GM12874 (cell line): ENCODE measurements at regions not wholly inside any gene's neighbourhood (a gene's known extent, or its start where the extent isn't known, plus 50 kb on each side); places are given as distances from the start of the nearest gene placed in this dataset.

Source experiments
- TF ChIP-seq, protein P1 (sequence below): IDR thresholded peaks from 2 replicates; pipeline ENCODE4 v1.5.1; 2011; ENCODE audit warnings: low read depth, mild to moderate bottlenecking, control low read depth, low read length, moderate library complexity; ENCODE audit not compliant: insufficient read depth

DNA sequence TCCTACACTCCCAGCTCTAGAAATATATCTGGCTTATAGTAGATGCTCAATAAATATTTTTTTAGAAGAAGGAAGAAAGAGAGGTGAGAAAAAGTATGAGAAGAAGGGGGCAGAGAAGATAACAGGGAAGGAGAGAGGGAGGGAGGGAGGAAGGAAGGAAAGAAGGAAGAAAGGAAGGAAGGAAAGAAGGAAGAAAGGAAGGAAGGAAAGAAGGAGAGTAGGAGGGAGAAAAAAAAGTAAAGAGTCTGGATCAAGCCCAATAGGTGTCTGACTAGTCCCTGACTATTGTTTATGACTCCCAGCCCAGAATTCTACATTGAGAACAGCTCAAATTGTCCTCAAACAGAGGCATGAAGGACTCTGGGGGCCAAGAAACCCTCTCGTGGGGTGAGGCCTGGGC is 83.9 kb downstream of the THNSL2 start:
- TF ChIP-seq, protein P1, sequence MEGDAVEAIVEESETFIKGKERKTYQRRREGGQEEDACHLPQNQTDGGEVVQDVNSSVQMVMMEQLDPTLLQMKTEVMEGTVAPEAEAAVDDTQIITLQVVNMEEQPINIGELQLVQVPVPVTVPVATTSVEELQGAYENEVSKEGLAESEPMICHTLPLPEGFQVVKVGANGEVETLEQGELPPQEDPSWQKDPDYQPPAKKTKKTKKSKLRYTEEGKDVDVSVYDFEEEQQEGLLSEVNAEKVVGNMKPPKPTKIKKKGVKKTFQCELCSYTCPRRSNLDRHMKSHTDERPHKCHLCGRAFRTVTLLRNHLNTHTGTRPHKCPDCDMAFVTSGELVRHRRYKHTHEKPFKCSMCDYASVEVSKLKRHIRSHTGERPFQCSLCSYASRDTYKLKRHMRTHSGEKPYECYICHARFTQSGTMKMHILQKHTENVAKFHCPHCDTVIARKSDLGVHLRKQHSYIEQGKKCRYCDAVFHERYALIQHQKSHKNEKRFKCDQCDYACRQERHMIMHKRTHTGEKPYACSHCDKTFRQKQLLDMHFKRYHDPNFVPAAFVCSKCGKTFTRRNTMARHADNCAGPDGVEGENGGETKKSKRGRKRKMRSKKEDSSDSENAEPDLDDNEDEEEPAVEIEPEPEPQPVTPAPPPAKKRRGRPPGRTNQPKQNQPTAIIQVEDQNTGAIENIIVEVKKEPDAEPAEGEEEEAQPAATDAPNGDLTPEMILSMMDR, result no peak

DNA sequence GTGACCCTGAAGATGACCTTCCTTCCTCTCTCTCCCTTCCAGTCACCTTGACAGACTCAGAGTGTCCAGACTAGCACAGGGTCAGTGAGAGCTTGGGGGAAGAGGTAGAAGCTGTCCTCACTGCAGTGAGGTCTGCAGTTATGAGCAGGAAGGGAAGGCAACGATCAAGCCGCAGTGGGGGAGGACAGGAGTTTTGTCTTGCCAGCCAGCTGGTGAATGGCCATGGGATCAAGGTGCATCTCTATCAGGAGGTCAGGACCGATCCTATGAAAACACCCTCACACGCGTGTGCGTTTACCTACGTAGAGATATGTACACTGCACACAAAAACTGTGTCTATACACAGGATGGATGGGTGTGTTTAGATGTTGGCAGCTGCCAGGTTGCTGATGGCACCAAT is 83.2 kb downstream of the THNSL2 start:
- TF ChIP-seq, protein P1, result no peak

DNA sequence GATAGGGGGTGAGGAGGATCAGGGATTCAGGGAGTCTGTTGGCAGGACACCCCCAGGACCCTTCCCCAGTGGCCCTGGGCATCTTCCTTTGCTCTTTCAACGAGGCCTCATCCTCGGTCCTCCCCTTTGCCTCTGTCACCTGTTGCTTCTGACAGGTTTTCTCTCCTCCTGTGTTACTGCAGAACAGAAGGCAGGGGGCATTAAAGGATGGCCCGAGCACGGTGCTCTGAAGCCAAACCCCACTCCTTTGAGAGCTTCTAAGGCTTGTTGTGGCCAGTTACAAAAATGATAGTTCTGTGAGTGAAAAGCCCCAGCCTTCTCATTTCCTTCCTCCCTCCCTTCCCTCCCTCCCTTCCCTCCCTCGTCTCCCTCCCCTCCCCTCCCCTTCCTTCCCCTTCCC is 82.5 kb downstream of the THNSL2 start:
- TF ChIP-seq, protein P1, result no peak

DNA sequence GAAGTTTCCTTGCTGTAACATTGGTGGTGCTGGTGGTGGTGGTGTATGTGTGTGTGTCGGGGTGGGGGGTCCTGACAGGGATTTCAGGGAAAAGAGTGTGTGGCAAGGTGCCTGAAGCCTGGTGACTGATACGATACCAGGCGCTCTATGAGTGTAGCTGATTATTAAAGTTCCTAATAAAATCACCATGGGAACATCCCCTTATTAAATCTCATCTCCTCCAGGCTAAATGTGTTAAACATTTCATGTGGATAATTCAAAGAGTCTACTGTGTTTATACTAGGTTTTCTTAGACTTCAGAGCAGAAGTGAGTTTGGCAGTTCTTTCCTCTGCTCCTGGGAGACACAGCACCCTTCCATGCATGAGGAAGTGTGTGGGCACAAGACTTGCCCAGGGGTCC is 82.0 kb downstream of the THNSL2 start:
- TF ChIP-seq, protein P1, result no peak

DNA sequence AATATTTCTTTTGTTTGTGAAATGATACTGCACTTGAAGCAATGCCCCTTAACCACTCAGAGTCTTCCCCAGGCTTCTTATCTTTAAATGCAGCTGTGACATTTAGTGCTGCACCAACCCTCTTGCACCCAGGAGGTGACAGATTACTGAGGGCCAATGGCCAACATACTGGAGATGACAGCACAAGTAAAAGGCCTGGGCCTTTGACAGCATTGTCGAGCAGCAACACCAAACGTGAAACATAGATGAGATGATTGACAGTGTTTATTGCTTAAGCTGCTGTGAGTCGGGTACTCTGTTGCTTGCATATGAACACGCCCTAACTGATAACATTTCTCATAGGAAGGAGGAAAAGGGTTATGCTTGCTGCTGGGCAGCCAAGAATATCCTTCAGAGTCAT is 80.3 kb downstream of the THNSL2 start:
- TF ChIP-seq, protein P1, result no peak

DNA sequence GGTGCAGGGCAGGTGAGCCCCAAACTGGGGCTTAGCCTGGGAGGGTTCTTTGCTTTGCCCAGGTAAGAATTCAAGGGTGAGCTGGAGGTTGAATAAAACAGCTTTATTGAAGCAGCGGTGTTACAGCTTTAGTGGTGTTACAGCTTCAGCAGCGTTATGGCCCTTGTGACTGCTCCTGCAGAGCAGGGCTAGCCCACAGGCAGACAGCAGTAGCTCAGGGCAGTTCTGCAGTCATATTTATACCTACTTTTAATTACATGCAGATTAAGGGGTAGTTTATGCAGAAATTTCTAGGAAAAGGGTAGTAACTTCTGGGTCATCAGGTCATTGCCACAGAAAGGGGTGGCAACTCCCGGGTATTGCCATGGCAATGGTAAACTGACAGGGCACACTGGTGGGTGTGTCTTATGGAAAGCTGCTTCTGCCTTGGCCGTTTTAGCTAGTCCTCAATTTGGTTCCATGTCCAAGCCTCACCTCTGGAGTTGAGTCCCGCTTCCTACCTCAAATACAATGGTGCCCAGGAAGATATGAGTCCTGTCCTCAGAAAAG is 78.2 kb downstream of the THNSL2 start:
- TF ChIP-seq, protein P1, result no peak

DNA sequence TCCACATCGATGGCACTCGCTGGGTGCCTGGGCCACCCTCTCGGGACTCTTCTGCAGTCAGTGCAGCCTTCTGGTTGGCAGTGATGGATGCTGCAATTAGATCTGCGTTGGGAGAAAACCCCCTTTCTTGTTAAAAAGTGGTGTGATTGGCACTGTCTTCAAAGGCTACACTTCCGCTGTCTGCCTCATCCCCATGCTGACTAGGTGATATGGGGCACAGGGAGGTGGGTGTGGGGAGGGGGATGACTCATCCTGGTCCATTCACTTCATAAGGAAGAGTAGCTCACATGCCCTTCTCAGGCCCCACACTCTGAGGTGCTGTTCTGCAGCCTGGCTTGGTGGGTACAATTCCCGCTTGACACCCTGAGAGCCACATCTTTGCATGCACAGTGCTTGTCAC is 77.4 kb downstream of the THNSL2 start:
- TF ChIP-seq, protein P1, result no peak
